G401 (cell line): ENCODE measurements at regions not wholly inside any gene's neighbourhood (a gene's known extent, or its start where the extent isn't known, plus 50 kb on each side); places are given as distances from the start of the nearest gene placed in this dataset.
A peak's percentile ranks its signal among the peaks of the same experiment; 100 is the strongest.
"Not testable (repeated sequence)": the region's sequence is repeated elsewhere in the genome, so short reads cannot be mapped to it uniquely, and the experiment has no call there.

Experiments used
- DNase-seq: peaks from one replicate; pipeline ENCODE4 v3.0.0-alpha.2; 2015; ENCODE audit warnings: low spot score
- in situ Hi-C: cut with HindIII; loops from 2 replicates; pipeline ENCODE4 v1.10.0; 2016; ENCODE audit warnings: low sequenced_read_pairs, mixed read lengths

GRCh38 chr5:126120939-126121338 is 302.3 kb upstream of the GRAMD2B start:
- no peak for DNase-seq
- in situ Hi-C loops: no loop called here

- peak; percentile 40 for DNase-seq
- in situ Hi-C loops: no loop called here
Measured at GRCh38 chr5:126122942-126123341, 300.3 kb upstream of the GRAMD2B start.

- in situ Hi-C loops: no loop called here
- no peak for DNase-seq
Measured at GRCh38 chr5:126124706-126125345, 298.4 kb upstream of the GRAMD2B start.

- no peak for DNase-seq
- in situ Hi-C loops: no loop called here
Measured at GRCh38 chr5:126125407-126125806, 297.8 kb upstream of the GRAMD2B start.

GRCh38 chr5:126126574-126126973 is 296.6 kb upstream of the GRAMD2B start:
- in situ Hi-C loops: no loop called here
- no peak for DNase-seq

GRCh38 chr5:126127371-126127770 is 295.8 kb upstream of the GRAMD2B start:
- DNase-seq, in situ Hi-C loops: not testable (repeated sequence)

- no peak for DNase-seq
- in situ Hi-C loops: no loop called here
Measured at GRCh38 chr5:126129431-126129830, 293.8 kb upstream of the GRAMD2B start.

GRCh38 chr5:126133424-126133823 is 289.8 kb upstream of the GRAMD2B start:
- no peak for DNase-seq
- in situ Hi-C loops: no loop called here

- in situ Hi-C loops: no loop called here
- DNase-seq: no peak
Measured at GRCh38 chr5:126137891-126138280, 285.3 kb upstream of the GRAMD2B start.

- peak; percentile 19 for DNase-seq
- in situ Hi-C loops: no loop called here
Measured at GRCh38 chr5:126138281-126138931, 284.8 kb upstream of the GRAMD2B start.

- in situ Hi-C loops: no loop called here
Measured at GRCh38 chr5:126139086-126139485, 284.1 kb upstream of the GRAMD2B start.

GRCh38 chr5:126139773-126140172 is 283.4 kb upstream of the GRAMD2B start:
- in situ Hi-C loops: no loop called here
- DNase-seq: peak; percentile 79

More at GRCh38 chr5:126139086-126139485, 284.1 kb upstream of the GRAMD2B start:
- peak; percentile 7 for DNase-seq

- in situ Hi-C loops: no loop called here
Measured at GRCh38 chr5:126143622-126144021, 279.6 kb upstream of the GRAMD2B start.

GRCh38 chr5:126150319-126150718 is 272.9 kb upstream of the GRAMD2B start:
- in situ Hi-C loops: not testable (repeated sequence)

More at GRCh38 chr5:126143622-126144021, 279.6 kb upstream of the GRAMD2B start:
- no peak for DNase-seq

GRCh38 chr5:126155298-126155697 is 267.9 kb upstream of the GRAMD2B start:
- DNase-seq, in situ Hi-C loops: not testable (repeated sequence)

More at GRCh38 chr5:126150319-126150718, 272.9 kb upstream of the GRAMD2B start:
- not testable (repeated sequence) for DNase-seq

- in situ Hi-C loops: no loop called here
- no peak for DNase-seq
Measured at GRCh38 chr5:126166368-126166767, 256.8 kb upstream of the GRAMD2B start.

- no peak for DNase-seq
- in situ Hi-C loops: no loop called here
Measured at GRCh38 chr5:126168785-126169184, 254.4 kb upstream of the GRAMD2B start.

GRCh38 chr5:126171916-126172315 is 251.3 kb upstream of the GRAMD2B start:
- in situ Hi-C loops: no loop called here

GRCh38 chr5:126172812-126173211 is 250.4 kb upstream of the GRAMD2B start:
- in situ Hi-C loops: no loop called here
- DNase-seq: no peak

More at GRCh38 chr5:126171916-126172315, 251.3 kb upstream of the GRAMD2B start:
- DNase-seq: no peak

GRCh38 chr5:126178521-126178920 is 244.7 kb upstream of the GRAMD2B start:
- in situ Hi-C loops: no loop called here
- DNase-seq: peak; percentile 98
